Activated CD4-positive, alpha-beta memory T cell treated with anti-CD3 and anti-CD28 coated beads, Interleukin-2, amount 10 ng/mL, durations not matched to agents 7 days and 5 days (primary cell): ENCODE measurements at regions not wholly inside any gene's neighbourhood (a gene's known extent, or its start where the extent isn't known, plus 50 kb on each side); places are given as distances from the start of the nearest gene placed in this dataset.
"Not testable (repeated sequence)": the region's sequence is repeated elsewhere in the genome, so short reads cannot be mapped to it uniquely, and the experiment has no call there.

Experiments
- CTCF ChIA-PET: fragments of 350-600 bp; sonication (Branson Sonifier 250); formaldehyde crosslinking; loops from one replicate; lab custom pipeline; 2021; ENCODE audit warnings: antibody characterized with exemption, inconsistent platforms; lab: Charles Lee
- POLR2A ChIA-PET: fragments of 350-600 bp; sonication (Branson Sonifier 250); formaldehyde crosslinking; loops from one replicate; lab custom pipeline; 2021; ENCODE audit warnings: antibody characterized with exemption; lab: Charles Lee
- DNase-seq: peaks from one replicate; pipeline ENCODE4 v3.0.0-alpha.2; 2020
- H3K27ac Mint-ChIP-seq: one replicate; pipeline ENCODE4 v1.8.0; 2021; ENCODE audit warnings: mild to moderate bottlenecking, mixed read lengths
- H3K27me3 Mint-ChIP-seq: one replicate; pipeline ENCODE4 v1.8.0; 2021; ENCODE audit warnings: mixed read lengths
- H3K36me3 Mint-ChIP-seq: one replicate; pipeline ENCODE4 v1.8.0; 2021; ENCODE audit warnings: low read depth, mixed read lengths
- H3K4me1 Mint-ChIP-seq: one replicate; pipeline ENCODE4 v1.8.0; 2021; ENCODE audit warnings: mixed read lengths
- H3K4me3 Mint-ChIP-seq: one replicate; pipeline ENCODE4 v1.8.0; 2021; ENCODE audit warnings: mild to moderate bottlenecking, mixed read lengths
- H3K9me3 Mint-ChIP-seq: one replicate; pipeline ENCODE4 v1.8.0; 2021; ENCODE audit warnings: mixed read lengths

DNA sequence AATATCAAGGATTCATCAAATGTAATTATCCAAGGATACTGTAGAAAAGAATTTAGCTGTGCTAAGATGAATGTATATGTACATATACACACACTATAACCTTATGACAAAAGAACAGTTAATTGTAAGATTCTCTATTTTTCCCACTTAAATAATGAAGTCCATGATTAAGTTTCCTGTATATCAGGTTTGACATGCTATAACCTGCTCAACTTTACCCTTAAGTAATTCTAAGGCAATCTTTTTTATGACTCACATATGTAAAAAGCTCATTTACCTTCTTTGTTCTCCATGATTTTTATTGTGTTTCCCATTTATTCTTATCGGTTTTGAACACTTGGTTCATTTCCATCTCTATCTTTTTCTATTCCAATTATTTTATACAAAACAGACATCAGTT is 1213.1 kb upstream of the SLC39A10 start:
- peaks cover 3% of the 10 kb centered on the region for H3K9me3 Mint-ChIP-seq
- H3K4me3 Mint-ChIP-seq, result no peak overlapping the region
- CTCF ChIA-PET, result no interaction called here
- no peak overlapping the region for H3K27ac Mint-ChIP-seq
- no peaks in the 10 kb centered on the region for H3K36me3 Mint-ChIP-seq
- H3K27me3 Mint-ChIP-seq, result no peaks in the 10 kb centered on the region
- POLR2A ChIA-PET, result no interaction called here
- DNase-seq, result no peak
- no peaks in the 10 kb centered on the region for H3K4me1 Mint-ChIP-seq

DNA sequence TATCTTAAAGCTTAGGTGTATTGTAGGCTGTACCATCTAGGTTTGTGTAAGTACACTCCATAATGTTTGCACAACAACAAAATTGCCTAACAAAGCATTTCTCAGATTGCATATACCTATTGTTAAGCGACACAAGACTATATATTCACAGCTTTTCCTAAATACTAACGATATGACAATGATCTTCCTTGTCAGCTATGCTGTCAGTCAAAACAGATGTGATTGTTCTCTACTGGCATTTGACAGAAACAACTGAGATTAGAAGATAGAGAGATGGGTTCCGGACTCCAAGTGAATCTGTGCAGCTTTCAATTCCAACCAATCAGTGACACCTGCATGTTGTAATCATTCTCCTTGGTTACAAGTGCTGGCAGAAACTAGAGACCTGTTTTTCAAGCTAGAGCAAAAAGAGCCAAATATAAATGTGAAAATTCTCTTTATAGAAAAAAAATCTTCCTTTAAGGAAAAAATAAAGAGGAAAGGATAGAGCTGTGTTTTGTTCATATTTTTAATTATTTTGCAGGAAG is 1232.3 kb upstream of the SLC39A10 start:
- Mint-ChIP-seq H3K27me3 (no peaks in the 10 kb centered on the region), H3K36me3 (no peaks in the 10 kb centered on the region), H3K27ac (no peak overlapping the region), H3K9me3 (no peaks in the 10 kb centered on the region), H3K4me3 (no peak overlapping the region), H3K4me1 (no peaks in the 10 kb centered on the region)
- no peak for DNase-seq
- POLR2A ChIA-PET, result no interaction called here
- CTCF ChIA-PET, result no interaction called here

DNA sequence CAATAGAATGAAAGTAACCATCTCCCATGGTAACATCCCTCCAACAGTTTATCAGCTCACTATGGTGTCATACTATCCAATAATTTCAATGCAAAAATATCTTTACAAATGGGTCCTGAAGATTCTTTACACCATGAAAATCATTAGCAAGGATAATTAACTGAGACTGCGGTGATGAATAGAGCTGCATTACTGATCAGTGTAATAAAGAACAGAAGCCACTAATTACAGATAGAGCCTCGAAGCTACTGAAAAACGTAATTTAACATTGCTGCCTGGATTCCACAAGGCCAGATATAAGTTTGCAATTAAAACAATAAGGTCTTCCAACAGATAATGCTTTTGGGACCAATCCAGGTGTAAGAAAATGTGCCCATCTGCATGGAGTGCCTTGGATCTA is 1245.8 kb upstream of the SLC39A10 start:
- Mint-ChIP-seq H3K36me3 (no peaks in the 10 kb centered on the region), H3K27me3 (no peaks in the 10 kb centered on the region), H3K9me3 (no peaks in the 10 kb centered on the region), H3K4me3 (no peak overlapping the region), H3K4me1 (no peaks in the 10 kb centered on the region), H3K27ac (no peak overlapping the region)
- POLR2A ChIA-PET, result no interaction called here
- DNase-seq, result no peak
- CTCF ChIA-PET, result no interaction called here

DNA sequence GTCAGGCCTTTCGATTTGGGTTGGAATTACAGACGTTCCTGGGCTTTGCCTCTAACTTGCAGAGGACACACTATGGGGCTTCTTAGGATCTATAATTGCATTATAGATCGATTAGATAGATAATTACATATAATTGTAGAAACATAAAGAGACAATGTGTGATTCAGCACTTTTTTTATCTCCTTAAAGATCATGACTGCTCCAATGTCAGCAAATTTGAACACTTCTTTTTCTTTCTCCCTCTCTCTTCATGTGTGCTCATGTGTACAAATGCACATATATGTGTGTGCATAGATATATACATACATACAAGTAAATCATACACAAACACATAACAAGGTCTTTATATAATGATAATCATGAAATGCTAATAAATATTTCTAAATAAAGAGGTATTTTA is 1261.2 kb upstream of the SLC39A10 start:
- no peaks in the 10 kb centered on the region for H3K4me1 Mint-ChIP-seq
- no peak overlapping the region for H3K27ac Mint-ChIP-seq
- ChIA-PET CTCF (no interaction called here), POLR2A (no interaction called here)
- no peak overlapping the region for H3K4me3 Mint-ChIP-seq
- no peak for DNase-seq
- H3K9me3 Mint-ChIP-seq, result no peaks in the 10 kb centered on the region
- H3K36me3 Mint-ChIP-seq, result no peaks in the 10 kb centered on the region
- no peaks in the 10 kb centered on the region for H3K27me3 Mint-ChIP-seq

DNA sequence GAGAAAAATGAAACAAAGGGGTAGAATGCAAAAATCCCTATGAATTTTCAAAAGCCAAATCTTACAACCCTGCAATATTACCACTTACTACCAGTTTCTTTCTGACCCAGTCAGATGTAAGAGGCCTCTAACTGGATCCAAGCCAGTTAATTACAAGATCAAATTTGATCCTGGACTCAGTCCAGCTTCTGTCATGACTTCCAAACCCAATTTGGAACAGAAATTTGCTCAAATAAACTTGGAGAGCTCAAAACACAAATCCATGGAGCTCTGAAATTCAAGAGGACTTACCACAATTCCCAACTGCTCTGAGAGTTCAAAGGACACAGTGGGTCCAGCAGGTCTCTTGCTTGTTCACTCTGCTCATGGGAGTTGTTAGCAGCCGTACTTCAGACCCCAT is 1271.7 kb upstream of the SLC39A10 start:
- H3K27me3 Mint-ChIP-seq, result no peaks in the 10 kb centered on the region
- POLR2A ChIA-PET, result no interaction called here
- H3K27ac Mint-ChIP-seq, result no peak overlapping the region
- no peak for DNase-seq
- H3K4me1 Mint-ChIP-seq, result no peaks in the 10 kb centered on the region
- no peaks in the 10 kb centered on the region for H3K36me3 Mint-ChIP-seq
- CTCF ChIA-PET, result no interaction called here
- peaks cover 8% of the 10 kb centered on the region for H3K9me3 Mint-ChIP-seq
- no peak overlapping the region for H3K4me3 Mint-ChIP-seq

- H3K27ac Mint-ChIP-seq, result no peak overlapping the region
- H3K27me3 Mint-ChIP-seq, result no peaks in the 10 kb centered on the region
- ChIA-PET CTCF (no interaction called here), POLR2A (no interaction called here)
- H3K4me1 Mint-ChIP-seq, result no peaks in the 10 kb centered on the region
- DNase-seq, result no peak
- no peaks in the 10 kb centered on the region for H3K36me3 Mint-ChIP-seq
- H3K9me3 Mint-ChIP-seq, result peaks cover 8% of the 10 kb centered on the region
- H3K4me3 Mint-ChIP-seq, result no peak overlapping the region
These were observed 1273.6 kb upstream of the SLC39A10 start for GRCh38 chr2:194383401-194383800.

GRCh38 chr2:194382221-194382620 is 1274.8 kb upstream of the SLC39A10 start:
- Mint-ChIP-seq H3K4me1 (no peaks in the 10 kb centered on the region), H3K4me3 (no peak overlapping the region), H3K36me3 (no peaks in the 10 kb centered on the region), H3K9me3 (peaks cover 8% of the 10 kb centered on the region), H3K27ac (no peak overlapping the region), H3K27me3 (no peaks in the 10 kb centered on the region)
- DNase-seq, result no peak
- POLR2A ChIA-PET, result no interaction called here
- CTCF ChIA-PET, result no interaction called here

GRCh38 chr2:194380011-194380410 is 1277.0 kb upstream of the SLC39A10 start:
- POLR2A ChIA-PET, result no interaction called here
- peaks cover 6% of the 10 kb centered on the region for H3K9me3 Mint-ChIP-seq

GRCh38 chr2:194367390-194367789 is 1289.6 kb upstream of the SLC39A10 start:
- POLR2A ChIA-PET, H3K27ac Mint-ChIP-seq, DNase-seq, H3K27me3 Mint-ChIP-seq, H3K4me1 Mint-ChIP-seq, H3K4me3 Mint-ChIP-seq, CTCF ChIA-PET, H3K36me3 Mint-ChIP-seq, H3K9me3 Mint-ChIP-seq: not testable (repeated sequence)

More at GRCh38 chr2:194380011-194380410, 1277.0 kb upstream of the SLC39A10 start:
- H3K4me1 Mint-ChIP-seq, result no peaks in the 10 kb centered on the region
- no peak overlapping the region for H3K27ac Mint-ChIP-seq
- H3K36me3 Mint-ChIP-seq, result no peaks in the 10 kb centered on the region
- no peaks in the 10 kb centered on the region for H3K27me3 Mint-ChIP-seq
- CTCF ChIA-PET, result no interaction called here
- no peak overlapping the region for H3K4me3 Mint-ChIP-seq
- no peak for DNase-seq

DNA sequence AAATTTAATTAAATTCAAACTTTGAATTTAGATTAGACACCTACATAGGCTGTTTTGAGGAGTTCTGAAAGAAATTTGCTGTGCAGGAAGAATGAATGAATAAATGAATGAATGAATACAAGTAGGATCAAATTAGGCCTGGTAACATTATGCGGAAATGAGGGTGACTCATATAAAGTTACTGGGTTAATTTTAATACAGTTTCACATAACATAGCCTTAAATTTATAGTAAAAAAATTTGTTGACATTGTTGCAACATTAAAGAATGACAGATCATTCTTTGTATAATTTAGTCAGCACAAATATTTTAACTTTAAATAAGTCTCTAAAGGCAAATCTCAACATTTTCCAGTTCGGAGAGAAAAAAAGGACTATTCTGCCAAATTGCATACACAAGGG is 1293.1 kb upstream of the SLC39A10 start:
- DNase-seq, result no peak
- POLR2A ChIA-PET, result no interaction called here
- CTCF ChIA-PET, result no interaction called here
- H3K27ac Mint-ChIP-seq, result no peak overlapping the region
- H3K9me3 Mint-ChIP-seq, result no peaks in the 10 kb centered on the region
- H3K36me3 Mint-ChIP-seq, result no peaks in the 10 kb centered on the region
- H3K4me1 Mint-ChIP-seq, result no peaks in the 10 kb centered on the region
- no peaks in the 10 kb centered on the region for H3K27me3 Mint-ChIP-seq
- H3K4me3 Mint-ChIP-seq, result no peak overlapping the region

DNA sequence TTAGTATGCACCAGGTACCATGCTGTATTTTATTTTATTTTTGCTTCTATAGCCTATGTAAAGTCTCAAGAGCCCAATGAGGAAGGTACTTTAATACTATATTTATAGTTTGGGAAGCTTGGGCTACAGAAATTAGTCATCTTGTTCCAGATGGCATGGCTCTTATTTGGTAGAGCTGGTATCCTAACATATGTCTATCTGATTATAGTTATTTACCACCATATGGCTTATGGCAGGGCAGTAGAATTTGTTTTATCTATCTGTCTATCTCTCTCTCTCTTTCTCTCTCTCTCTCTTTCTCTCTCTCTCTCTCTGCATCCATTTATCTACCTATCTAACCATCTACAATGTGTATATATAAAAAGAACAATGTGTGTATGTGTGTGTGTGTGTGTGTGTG is 1293.7 kb upstream of the SLC39A10 start:
- no peaks in the 10 kb centered on the region for H3K4me1 Mint-ChIP-seq
- ChIA-PET POLR2A (no interaction called here), CTCF (no interaction called here)

GRCh38 chr2:194352505-194352904 is 1304.5 kb upstream of the SLC39A10 start:
- H3K4me1 Mint-ChIP-seq, result no peaks in the 10 kb centered on the region
- H3K27ac Mint-ChIP-seq, result no peak overlapping the region
- DNase-seq, result no peak
- CTCF ChIA-PET, result no interaction called here
- H3K27me3 Mint-ChIP-seq, result no peaks in the 10 kb centered on the region
- peaks cover 3% of the 10 kb centered on the region for H3K9me3 Mint-ChIP-seq
- H3K36me3 Mint-ChIP-seq, result no peaks in the 10 kb centered on the region
- H3K4me3 Mint-ChIP-seq, result no peak overlapping the region
- POLR2A ChIA-PET, result no interaction called here

More for the DNA sequence above, 1293.7 kb upstream of the SLC39A10 start:
- Mint-ChIP-seq H3K4me3 (no peak overlapping the region), H3K9me3 (no peaks in the 10 kb centered on the region), H3K36me3 (no peaks in the 10 kb centered on the region), H3K27me3 (no peaks in the 10 kb centered on the region), H3K27ac (no peak overlapping the region)
- DNase-seq, result no peak

- POLR2A ChIA-PET, result no interaction called here
- Mint-ChIP-seq H3K4me1 (no peaks in the 10 kb centered on the region), H3K27me3 (no peaks in the 10 kb centered on the region), H3K36me3 (no peaks in the 10 kb centered on the region), H3K9me3 (no peaks in the 10 kb centered on the region), H3K4me3 (no peak overlapping the region), H3K27ac (no peak overlapping the region)
- CTCF ChIA-PET, result no interaction called here
- DNase-seq, result no peak
These were observed 1310.8 kb upstream of the SLC39A10 start for GRCh38 chr2:194346193-194346592.

- no peak for DNase-seq
- CTCF ChIA-PET, result no interaction called here
- Mint-ChIP-seq H3K4me3 (no peak overlapping the region), H3K27me3 (no peaks in the 10 kb centered on the region), H3K36me3 (no peaks in the 10 kb centered on the region), H3K27ac (no peak overlapping the region), H3K9me3 (no peaks in the 10 kb centered on the region), H3K4me1 (no peaks in the 10 kb centered on the region)
- POLR2A ChIA-PET, result no interaction called here
These were observed 1311.7 kb upstream of the SLC39A10 start for GRCh38 chr2:194345347-194345746.
